Loucy (cell line): ENCODE measurements at regions not wholly inside any gene's neighbourhood (a gene's known extent, or its start where the extent isn't known, plus 50 kb on each side); places are given as distances from the start of the nearest gene placed in this dataset.

Experiments used
- H2AFZ ChIP-seq: fragments of 200-600 bp; sonication (generic); 2 replicates; pipeline ENCODE4 v1.6.0; 2016; ENCODE audit warnings: antibody characterized with exemption, mild to moderate bottlenecking, low read length, moderate library complexity
- H3F3A ChIP-seq: fragments of 200-600 bp; 2 replicates; pipeline ENCODE4 v1.6.0; 2016; ENCODE audit warnings: antibody characterized with exemption, low read depth, mild to moderate bottlenecking
- H3K27me3 ChIP-seq: fragments of 200-600 bp; sonication (generic); 2 replicates; pipeline ENCODE4 v1.6.1; 2014; ENCODE audit warnings: low read length, mild to moderate bottlenecking; ENCODE audit not compliant: insufficient read depth, poor library complexity, severe bottlenecking
- H3K36me3 ChIP-seq: fragments of 200-600 bp; sonication (generic); 2 replicates; pipeline ENCODE4 v1.6.1; 2016; ENCODE audit warnings: low read length; ENCODE audit not compliant: insufficient read depth
- H3K4me1 ChIP-seq: fragments of 200-600 bp; sonication (generic); 2 replicates; pipeline ENCODE4 v1.5.1; 2014; ENCODE audit warnings: low read length, mild to moderate bottlenecking; ENCODE audit not compliant: insufficient read depth, poor library complexity, severe bottlenecking
- H3K4me2 ChIP-seq: fragments of 200-600 bp; sonication (generic); 2 replicates; pipeline ENCODE4 v1.6.0; 2014; ENCODE audit warnings: antibody characterized with exemption, low read length, low read depth, mild to moderate bottlenecking; ENCODE audit not compliant: poor library complexity, severe bottlenecking
- H3K4me3 ChIP-seq: fragments of 200-600 bp; sonication (generic); 2 replicates; pipeline ENCODE4 v1.5.1; 2014; ENCODE audit warnings: low read length, mild to moderate bottlenecking, mixed read lengths; ENCODE audit not compliant: poor library complexity, severe bottlenecking
- H3K79me2 ChIP-seq: fragments of 200-600 bp; sonication (generic); 2 replicates; pipeline ENCODE4 v1.6.1; 2014; ENCODE audit warnings: low read length; ENCODE audit not compliant: insufficient read depth
- H3K9ac ChIP-seq: fragments of 200-600 bp; sonication (generic); 2 replicates; pipeline ENCODE4 v1.6.0; 2014; ENCODE audit warnings: mild to moderate bottlenecking, low read depth, low read length, moderate library complexity; ENCODE audit not compliant: poor library complexity, severe bottlenecking
- H3K9me2 ChIP-seq: fragments of 200-600 bp; sonication (generic); replicated peaks from 2 replicates; pipeline ENCODE4 v1.6.1; 2016; ENCODE audit warnings: low read depth, low read length, mixed read lengths
- H3K9me3 ChIP-seq: fragments of 200-600 bp; sonication (generic); 2 replicates; pipeline ENCODE4 v1.6.1; 2014; ENCODE audit warnings: mild to moderate bottlenecking, antibody characterized with exemption, low read length, low read depth; ENCODE audit not compliant: insufficient read depth
- H4K20me1 ChIP-seq: fragments of 200-600 bp; sonication (generic); 2 replicates; pipeline ENCODE4 v1.6.0; 2014; ENCODE audit warnings: antibody characterized with exemption, low read length, mild to moderate bottlenecking; ENCODE audit not compliant: insufficient read depth, poor library complexity, severe bottlenecking
- CTCF ChIP-seq: fragments of 200-600 bp; sonication (generic); conservative IDR thresholded peaks from 2 replicates; pipeline ENCODE4 v1.5.1; 2014; ENCODE audit warnings: mild to moderate bottlenecking, antibody characterized with exemption, low read length
- EZH2phosphoT487 ChIP-seq: fragments of 200-600 bp; IDR thresholded peaks from 2 replicates; pipeline ENCODE4 v1.6.1; 2018; ENCODE audit warnings: antibody characterized with exemption, mild to moderate bottlenecking, moderate library complexity, borderline replicate concordance

DNA sequence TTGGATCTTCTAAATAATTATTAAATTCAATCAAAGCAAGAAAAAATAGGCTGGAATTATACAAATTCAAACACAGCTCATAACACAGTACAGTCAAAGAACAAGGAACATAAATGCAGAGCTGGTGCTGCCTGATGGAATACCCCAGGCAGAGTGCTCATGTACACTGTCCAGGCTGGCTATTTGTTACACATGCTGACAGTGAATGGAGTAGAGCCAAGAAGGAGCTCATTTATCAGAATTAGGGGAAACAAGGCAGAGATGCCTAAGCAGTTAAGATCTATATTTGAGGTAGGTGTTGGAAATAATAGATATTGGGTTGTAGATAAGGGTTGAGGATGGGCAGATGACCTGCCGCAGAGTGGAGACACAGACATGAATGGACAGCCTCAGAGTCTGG lies 788.2 kb upstream of the ARPP21 start:
- H3K27me3 ChIP-seq = no peaks in the 10 kb centered on the region
- no peak for TF ChIP-seq CTCF
- TF ChIP-seq EZH2phosphoT487 = no peak
- no peaks in the 10 kb centered on the region for H3K9me3 ChIP-seq
- no peak overlapping the region for H3K9ac ChIP-seq
- H3K36me3 ChIP-seq = no peaks in the 10 kb centered on the region
- H2AFZ ChIP-seq = no peak overlapping the region
- no peaks in the 10 kb centered on the region for H4K20me1 ChIP-seq
- H3K4me2 ChIP-seq = no peak overlapping the region
- no peak overlapping the region for H3K4me3 ChIP-seq
- no peaks in the 10 kb centered on the region for H3F3A ChIP-seq
- H3K9me2 ChIP-seq = no peaks in the 10 kb centered on the region
- H3K79me2 ChIP-seq = no peaks in the 10 kb centered on the region
- peaks cover 3% of the 10 kb centered on the region for H3K4me1 ChIP-seq

- TF ChIP-seq CTCF (no peak), EZH2phosphoT487 (no peak)
- Histone ChIP-seq H3K9ac (no peak overlapping the region), H4K20me1 (no peaks in the 10 kb centered on the region)
Observed at GRCh38 chr3:34852844-34853439, 786.4 kb upstream of the ARPP21 start.

GRCh38 chr3:34856081-34856947 lies 783.0 kb upstream of the ARPP21 start:
- Histone ChIP-seq H3F3A (no peaks in the 10 kb centered on the region), H2AFZ (peak overlapping the region; percentile 60), H3K9ac (no peak overlapping the region), H3K9me2 (no peaks in the 10 kb centered on the region), H3K79me2 (no peaks in the 10 kb centered on the region), H3K4me2 (no peak overlapping the region), H3K4me3 (no peak overlapping the region), H3K9me3 (no peaks in the 10 kb centered on the region), H4K20me1 (no peaks in the 10 kb centered on the region), H3K4me1 (peaks cover 9% of the 10 kb centered on the region), H3K27me3 (no peaks in the 10 kb centered on the region), H3K36me3 (no peaks in the 10 kb centered on the region)
- TF ChIP-seq CTCF (no peak), EZH2phosphoT487 (no peak)

More at GRCh38 chr3:34852844-34853439, 786.4 kb upstream of the ARPP21 start:
- Histone ChIP-seq H3F3A (no peaks in the 10 kb centered on the region), H3K79me2 (no peaks in the 10 kb centered on the region), H3K4me1 (peaks cover 9% of the 10 kb centered on the region), H3K9me3 (no peaks in the 10 kb centered on the region), H2AFZ (no peak overlapping the region), H3K36me3 (no peaks in the 10 kb centered on the region), H3K9me2 (no peaks in the 10 kb centered on the region), H3K4me3 (no peak overlapping the region), H3K4me2 (no peak overlapping the region), H3K27me3 (no peaks in the 10 kb centered on the region)
